GM12891 (cell line): ENCODE measurements at regions not wholly inside any gene's neighbourhood (a gene's known extent, or its start where the extent isn't known, plus 50 kb on each side); places are given as distances from the start of the nearest gene placed in this dataset.

Experiments used
- DNase-seq: peaks from one replicate; pipeline ENCODE4 v3.0.0; 2011; ENCODE audit warnings: low spot score; ENCODE audit not compliant: insufficient read length
- FAIRE-seq: peaks from 2 replicates; lab custom pipeline; 2011; peaks lifted over from hg19 to GRCh38; lab: Jason Lieb, UNC
- PAX5 ChIP-seq: IDR thresholded peaks from 2 replicates; pipeline ENCODE4 v1.6.1; 2011; ENCODE audit warnings: low read length, moderate library complexity, mild to moderate bottlenecking; ENCODE audit not compliant: insufficient read depth, severe bottlenecking
- POLR2A ChIP-seq: IDR thresholded peaks from 2 replicates; pipeline ENCODE4 v1.6.1; 2011; ENCODE audit warnings: low read depth, low read length, control low read depth
- POLR2AphosphoS5 ChIP-seq: IDR thresholded peaks from 2 replicates; pipeline ENCODE4 v1.6.1; 2011; ENCODE audit warnings: low read depth, low read length, control low read depth
- POU2F2 ChIP-seq: IDR thresholded peaks from 2 replicates; pipeline ENCODE4 v1.6.1; 2011; ENCODE audit warnings: low read depth, mild to moderate bottlenecking, control low read depth, low read length, moderate library complexity
- SPI1 ChIP-seq: IDR thresholded peaks from 2 replicates; pipeline ENCODE4 v1.6.1; 2011; ENCODE audit warnings: low read depth, low read length, control low read depth
- TAF1 ChIP-seq: IDR thresholded peaks from 2 replicates; pipeline ENCODE4 v1.6.1; 2011; ENCODE audit warnings: low read depth, low read length, control low read depth

GRCh38 chr14:25101276-25101675 lies 51.3 kb upstream of the STXBP6 start:
- TF ChIP-seq PAX5 (no peak), POLR2AphosphoS5 (no peak), POLR2A (no peak), SPI1 (no peak), POU2F2 (no peak), TAF1 (no peak)
- DNase-seq (no peak), FAIRE-seq (no peak)
